Sigmoid colon (tissue), 6 donors: ENCODE measurements at regions not wholly inside any gene's neighbourhood (a gene's known extent, or its start where the extent isn't known, plus 50 kb on each side); places are given as distances from the start of the nearest gene placed in this dataset.
A peak's percentile ranks its signal among the peaks of the same experiment; 100 is the strongest.

Experiments
- DNase-seq: peaks from one replicate; pipeline ENCODE4 v3.0.0-alpha.2; 2019
- H3K27ac ChIP-seq, 4 donors: fragments of 200-600 bp; sonication (generic); one replicate each; pipeline ENCODE4 v1.5.1; 2016 to 2019; ENCODE audit warnings: mild to moderate bottlenecking in 1 of 4
- H3K27me3 ChIP-seq, 3 donors: fragments of 200-600 bp; sonication (generic); one replicate each; pipeline ENCODE4 v1.5.1; 2019; ENCODE audit warnings: mild to moderate bottlenecking in 1 of 3
- H3K36me3 ChIP-seq, 4 donors: fragments of 200-600 bp; sonication (generic); one replicate each; pipeline ENCODE4 v1.5.1; 2016 to 2019
- H3K4me1 ChIP-seq, 4 donors: fragments of 200-600 bp; sonication (generic); one replicate each; pipeline ENCODE4 v1.5.1; 2017 to 2019
- H3K4me3 ChIP-seq, 4 donors: fragments of 200-600 bp; sonication (generic); one replicate each; pipeline ENCODE4 v1.5.1; 2017 to 2019; ENCODE audit warnings: mild to moderate bottlenecking in 2 of 4, moderate library complexity in 1 of 4
- H3K9me3 ChIP-seq, 4 donors: fragments of 200-600 bp in 3 of 4; sonication (generic) in 3 of 4; one replicate each; pipeline versions ENCODE4 v1.5.1 to v1.6.1; 2013 to 2019
- CTCF ChIP-seq, 4 experiments: fragments of 450-650 bp in 3 of 4; fragments of 200-600 bp in 1 of 4; IDR thresholded peaks; one replicate each; pipeline ENCODE4 v1.5.1; 2016 to 2019; ENCODE audit warnings: antibody characterized with exemption in 4 of 4, mild to moderate bottlenecking in 3 of 4, moderate library complexity in 2 of 4
- EP300 ChIP-seq, 4 donors: sonication (generic); formaldehyde crosslinking; IDR thresholded peaks; one replicate each; pipeline ENCODE4 v1.6.1; 2017; ENCODE audit warnings: antibody characterized with exemption in 4 of 4
- POLR2A ChIP-seq, 2 donors: fragments of 450-650 bp; IDR thresholded peaks; one replicate each; pipeline ENCODE4 v1.6.1; 2016; ENCODE audit warnings: antibody characterized with exemption in 2 of 2, mild to moderate bottlenecking in 2 of 2, moderate library complexity in 2 of 2
- POLR2AphosphoS5 ChIP-seq, 4 donors: sonication (generic); formaldehyde crosslinking; IDR thresholded peaks; one replicate each; pipeline ENCODE4 v1.6.1; 2017; ENCODE audit warnings: antibody characterized with exemption in 4 of 4
- WGBS, 2 donors: extraction: QIAGEN DNeasy Blood & Tissue Kit; methylation state at CpG; one replicate each; pipeline ENCODE4 v1.1.7; 2013; 5-methylcytosine and 5-hydroxymethylcytosine counted together
- intact Hi-C: fragments of 100-400 bp; cut with DNase I; formaldehyde crosslinking; loops from one replicate; pipeline ENCODE4 v1.15.1; 2023
- donor health status: healthy with polysubstance abuse.
- donor health status: healthy.

GRCh38 chr12:27187697-27188096, 56.4 kb upstream of the STK38L start:
- intact Hi-C loops: no loop called here
- 96 to 98% methylated on average over 7 of the region's 7 CpGs for WGBS, 2 donors
- Histone ChIP-seq H3K27ac (peak overlapping the region; percentile 54 to 86 (median 78)), H3K36me3 (no peaks in the 10 kb centered on the region), H3K4me3 (no peak overlapping the region), H3K27me3 (no peaks in the 10 kb centered on the region), H3K9me3 (no peaks in the 10 kb centered on the region), H3K4me1 (peaks cover 0 to 64% (median 56%) of the 10 kb centered on the region in 4 donors)
- TF ChIP-seq CTCF (IDR thresholded peaks at IDR 0.05) (no peak), POLR2AphosphoS5 (IDR thresholded peaks at IDR 0.05) (no peak), EP300 (IDR thresholded peaks at IDR 0.05) (no peak), POLR2A (IDR thresholded peaks at IDR 0.05) (no peak)
- DNase-seq: no peak

- H3K27me3 ChIP-seq: no peaks in the 10 kb centered on the region
- no peak for DNase-seq
- H3K4me3 ChIP-seq: no peak overlapping the region
- intact Hi-C loops: loop anchor here (5.0 to 10.0 kb wide), 4 partner anchors 48 to 446 kb away; partner anchors contain the start of gene MED21
- H3K9me3 ChIP-seq: no peaks in the 10 kb centered on the region
- peak overlapping the region; percentile 81 to 89 (median 85) for H3K27ac ChIP-seq
- H3K4me1 ChIP-seq: peaks cover 0 to 80% (median 67%) of the 10 kb centered on the region in 4 donors
- 34 to 65% methylated on average over 2 of the region's 2 CpGs for WGBS, 2 donors
- TF ChIP-seq EP300 (IDR thresholded peaks at IDR 0.05) (no peak), POLR2AphosphoS5 (IDR thresholded peaks at IDR 0.05) (peak in 1 of 4 donors; percentile 4), POLR2A (IDR thresholded peaks at IDR 0.05) (no peak)
- no peaks in the 10 kb centered on the region for H3K36me3 ChIP-seq
Measured at GRCh38 chr12:27190761-27191160, 53.3 kb upstream of the STK38L start.

- no peaks in the 10 kb centered on the region for H3K27me3 ChIP-seq
- H3K9me3 ChIP-seq: no peaks in the 10 kb centered on the region
- no peak overlapping the region for H3K4me3 ChIP-seq
- H3K27ac ChIP-seq: peak overlapping the region; percentile 81 to 89 (median 85)
- WGBS, 2 donors: 99% methylated on average over 2 of the region's 2 CpGs
- intact Hi-C loops: loop anchor here (5.0 to 10.0 kb wide), 4 partner anchors 49 to 447 kb away; partner anchors contain the start of gene MED21
- no peak for TF ChIP-seq POLR2A (IDR thresholded peaks at IDR 0.05)
- no peak for TF ChIP-seq POLR2AphosphoS5 (IDR thresholded peaks at IDR 0.05)
- no peak for TF ChIP-seq CTCF (IDR thresholded peaks at IDR 0.05)
- TF ChIP-seq EP300 (IDR thresholded peaks at IDR 0.05): no peak
- no peak for DNase-seq
- no peaks in the 10 kb centered on the region for H3K36me3 ChIP-seq
- H3K4me1 ChIP-seq: peaks cover 0 to 77% (median 61%) of the 10 kb centered on the region in 4 donors
Measured at GRCh38 chr12:27191531-27191930, 52.6 kb upstream of the STK38L start.

- no peaks in the 10 kb centered on the region for H3K27me3 ChIP-seq
- H3K27ac ChIP-seq: peak overlapping the region; percentile 81 to 89 (median 85)
- no peak for DNase-seq
- intact Hi-C loops: loop anchor here (5.0 to 10.0 kb wide), 4 partner anchors 50 to 447 kb away; partner anchors contain the start of gene MED21
- no peak for TF ChIP-seq CTCF (IDR thresholded peaks at IDR 0.05)
- no peak for TF ChIP-seq POLR2AphosphoS5 (IDR thresholded peaks at IDR 0.05)
- TF ChIP-seq EP300 (IDR thresholded peaks at IDR 0.05): no peak
- no peak for TF ChIP-seq POLR2A (IDR thresholded peaks at IDR 0.05)
- no peaks in the 10 kb centered on the region for H3K36me3 ChIP-seq
- H3K9me3 ChIP-seq: no peaks in the 10 kb centered on the region
- no peak overlapping the region for H3K4me3 ChIP-seq
- peaks cover 0 to 71% (median 54%) of the 10 kb centered on the region in 4 donors for H3K4me1 ChIP-seq
- WGBS, 2 donors: 94% methylated on average over 5 of the region's 5 CpGs
Measured at GRCh38 chr12:27192118-27192802, 51.8 kb upstream of the STK38L start.

GRCh38 chr12:27193106-27193505, 51.0 kb upstream of the STK38L start:
- TF ChIP-seq CTCF (IDR thresholded peaks at IDR 0.05) (no peak), POLR2A (IDR thresholded peaks at IDR 0.05) (no peak), EP300 (IDR thresholded peaks at IDR 0.05) (peak; percentile 27 to 63 (median 49)), POLR2AphosphoS5 (IDR thresholded peaks at IDR 0.05) (peak; percentile 28 to 74 (median 41))
- DNase-seq: no peak

More at GRCh38 chr12:27193106-27193505, 51.0 kb upstream of the STK38L start:
- Histone ChIP-seq H3K4me1 (peaks cover 0 to 70% (median 58%) of the 10 kb centered on the region in 4 donors), H3K36me3 (no peaks in the 10 kb centered on the region), H3K27ac (peak overlapping the region; percentile 81 to 89 (median 85)), H3K4me3 (no peak overlapping the region), H3K27me3 (no peaks in the 10 kb centered on the region), H3K9me3 (no peaks in the 10 kb centered on the region)
- intact Hi-C loops: loop anchor here (5.0 to 10.0 kb wide), 4 partner anchors 51 to 448 kb away; partner anchors contain the start of gene MED21
- WGBS, 2 donors: 54 to 67% methylated on average over 2 of the region's 2 CpGs
